Activated T-helper 2 cell treated with anti-CD3 and anti-CD28 coated beads, Interferon-gamma antibody, Interleukin-2, Interleukin-4, amounts not matched to agents 10 μg/mL and 5 μg/mL and 100 μg/mL, durations not matched to agents 14 hours and 24 hours and 36 hours (primary cell): ENCODE measurements at regions not wholly inside any gene's neighbourhood (a gene's known extent, or its start where the extent isn't known, plus 50 kb on each side); places are given as distances from the start of the nearest gene placed in this dataset.

Experiments
- DNase-seq: peaks from one replicate; pipeline ENCODE4 v3.0.0; 2021; ENCODE audit warnings: low spot score
- H3K27ac Mint-ChIP-seq: one replicate; pipeline ENCODE4 v1.8.0; 2021; ENCODE audit warnings: mixed read lengths
- H3K27me3 Mint-ChIP-seq: one replicate; pipeline ENCODE4 v1.8.0; 2021; ENCODE audit warnings: low read depth, mixed read lengths
- H3K36me3 Mint-ChIP-seq: one replicate; pipeline ENCODE4 v1.8.0; 2021; ENCODE audit warnings: low read depth, mixed read lengths
- H3K4me1 Mint-ChIP-seq: one replicate; pipeline ENCODE4 v1.8.0; 2021; ENCODE audit warnings: low read depth, mixed read lengths
- H3K4me3 Mint-ChIP-seq: one replicate; pipeline ENCODE4 v1.8.0; 2021; ENCODE audit warnings: low read depth, mild to moderate bottlenecking, moderate library complexity, mixed read lengths
- H3K9me3 Mint-ChIP-seq: one replicate; pipeline ENCODE4 v1.8.0; 2021; ENCODE audit warnings: mixed read lengths
- intact Hi-C: fragments of 100-400 bp; cut with micrococcal nuclease; formaldehyde crosslinking; loops from one replicate; pipeline ENCODE4 v1.15.1; 2023

DNA sequence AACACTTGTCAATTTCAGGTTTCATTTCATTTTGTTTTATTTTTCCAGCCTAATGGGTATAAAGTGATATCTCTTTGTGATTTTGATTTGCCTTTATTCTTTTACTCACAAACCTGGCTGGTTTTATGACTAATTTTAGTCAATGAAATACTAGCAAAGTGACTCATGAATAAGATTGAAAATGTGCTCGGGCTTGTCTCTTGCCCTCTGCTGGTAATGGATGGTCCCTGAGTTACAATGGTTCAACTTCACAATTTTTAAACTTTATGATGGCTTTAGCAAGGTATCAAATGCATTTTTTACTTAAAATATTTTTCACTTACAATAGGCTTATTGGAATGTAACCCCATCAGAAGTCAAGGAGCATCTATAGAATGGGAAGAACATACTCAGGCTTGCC, 431.4 kb upstream of the CCNG1 start:
- no peak for DNase-seq
- H3K36me3 Mint-ChIP-seq, result no peaks in the 10 kb centered on the region
- intact Hi-C loops, result no loop called here
- peaks cover 3% of the 10 kb centered on the region for H3K9me3 Mint-ChIP-seq
- H3K27me3 Mint-ChIP-seq, result no peaks in the 10 kb centered on the region
- no peaks in the 10 kb centered on the region for H3K4me1 Mint-ChIP-seq
- H3K27ac Mint-ChIP-seq, result no peak overlapping the region
- H3K4me3 Mint-ChIP-seq, result no peak overlapping the region

DNA sequence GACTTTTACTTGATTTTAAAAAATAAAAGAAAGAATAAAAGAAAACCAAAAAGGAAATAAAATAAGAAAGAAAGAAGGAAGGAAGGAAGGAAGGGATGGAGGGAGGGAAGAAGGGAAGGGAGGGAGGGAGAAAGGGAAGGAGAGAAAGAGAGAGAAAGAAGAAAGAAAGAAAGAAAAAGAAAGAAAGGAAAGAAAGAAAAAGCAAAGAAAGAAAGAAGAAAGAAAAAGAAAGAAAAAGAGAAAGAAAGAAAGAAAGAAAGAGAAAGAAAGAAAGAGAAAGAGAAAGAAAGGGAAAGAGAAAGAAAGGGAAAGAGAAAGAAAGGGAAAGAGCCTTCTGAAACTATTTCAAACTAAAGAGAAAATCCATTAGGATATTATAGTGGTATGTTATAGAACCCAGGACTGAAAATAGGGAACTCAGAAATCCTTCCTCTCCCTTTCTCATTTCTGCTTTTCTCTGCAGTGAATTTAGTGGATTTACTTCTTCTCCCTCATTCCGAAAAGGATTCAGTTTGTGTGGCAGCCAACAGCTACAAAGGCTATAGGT, 414.7 kb upstream of the CCNG1 start:
- no peaks in the 10 kb centered on the region for H3K4me1 Mint-ChIP-seq
- H3K36me3 Mint-ChIP-seq, result no peaks in the 10 kb centered on the region
- intact Hi-C loops, result no loop called here
- no peak overlapping the region for H3K27ac Mint-ChIP-seq
- no peaks in the 10 kb centered on the region for H3K27me3 Mint-ChIP-seq
- peaks cover 14% of the 10 kb centered on the region for H3K9me3 Mint-ChIP-seq
- H3K4me3 Mint-ChIP-seq, result no peak overlapping the region
- DNase-seq, result no peak

DNA sequence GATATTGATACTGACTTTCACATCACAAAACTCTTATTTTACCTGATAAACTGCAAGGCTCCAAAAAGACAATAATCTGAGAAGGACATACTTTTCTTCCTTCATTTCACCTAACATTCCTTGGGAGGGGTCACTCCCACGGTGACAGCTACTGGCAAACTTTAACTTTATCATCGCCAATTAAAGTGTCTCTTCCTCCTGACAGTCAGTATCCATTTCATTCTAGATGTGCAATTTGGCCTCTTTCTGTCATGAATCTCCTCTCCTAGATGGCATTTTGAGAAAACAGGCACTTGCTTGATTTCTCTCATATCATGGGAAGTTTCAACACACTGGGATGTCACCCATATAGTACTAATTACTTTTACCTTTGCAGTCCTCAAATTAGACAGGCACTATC, 413.5 kb upstream of the CCNG1 start:
- H3K36me3 Mint-ChIP-seq, result no peaks in the 10 kb centered on the region
- intact Hi-C loops, result no loop called here
- no peak overlapping the region for H3K4me3 Mint-ChIP-seq
- no peak overlapping the region for H3K27ac Mint-ChIP-seq
- peaks cover 11% of the 10 kb centered on the region for H3K9me3 Mint-ChIP-seq
- H3K27me3 Mint-ChIP-seq, result no peaks in the 10 kb centered on the region
- no peak for DNase-seq
- no peaks in the 10 kb centered on the region for H3K4me1 Mint-ChIP-seq

DNA sequence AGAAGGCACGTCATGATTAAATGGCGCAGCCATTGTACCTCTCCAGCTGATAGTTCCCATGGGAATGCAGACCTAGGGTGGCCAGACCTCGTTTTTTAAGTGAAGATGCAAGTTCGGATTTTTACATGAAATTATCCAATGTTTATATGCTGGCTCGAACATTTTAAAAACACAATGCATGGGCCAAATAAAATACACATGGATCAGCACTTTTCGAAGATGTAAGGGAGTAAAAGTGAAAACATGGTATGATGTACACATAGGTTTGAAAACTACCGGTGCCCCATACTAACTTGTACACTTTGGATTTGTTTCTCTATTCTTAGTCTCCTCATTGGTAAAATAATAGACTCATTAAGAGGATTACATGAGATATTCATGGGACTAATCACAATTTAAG, 412.5 kb upstream of the CCNG1 start:
- Mint-ChIP-seq H3K9me3 (peaks cover 11% of the 10 kb centered on the region), H3K4me1 (no peaks in the 10 kb centered on the region), H3K27ac (no peak overlapping the region), H3K27me3 (no peaks in the 10 kb centered on the region), H3K36me3 (no peaks in the 10 kb centered on the region), H3K4me3 (no peak overlapping the region)
- no peak for DNase-seq
- intact Hi-C loops, result no loop called here

DNA sequence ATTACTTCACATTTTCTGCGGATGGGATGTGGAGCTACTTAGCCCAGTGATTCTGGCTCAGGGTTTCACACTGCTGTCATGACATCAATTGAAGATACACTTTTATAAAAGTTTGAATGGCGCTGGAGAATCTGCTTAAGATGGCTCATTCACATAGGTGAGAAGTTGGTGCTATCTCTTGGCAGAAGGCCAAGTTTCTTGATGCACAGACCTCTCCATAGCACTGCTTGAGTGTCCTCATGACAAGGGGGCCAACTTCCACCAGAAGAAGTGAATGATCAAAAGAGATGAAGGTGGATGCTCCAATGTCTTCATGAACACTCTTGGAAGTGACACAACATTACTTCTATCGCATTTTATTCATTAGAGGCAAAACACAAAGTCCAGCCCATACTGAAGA, 403.7 kb upstream of the CCNG1 start:
- H3K27ac Mint-ChIP-seq, result no peak overlapping the region
- no peak overlapping the region for H3K4me3 Mint-ChIP-seq
- intact Hi-C loops, result no loop called here
- no peak for DNase-seq
- no peaks in the 10 kb centered on the region for H3K4me1 Mint-ChIP-seq
- H3K36me3 Mint-ChIP-seq, result no peaks in the 10 kb centered on the region
- no peaks in the 10 kb centered on the region for H3K27me3 Mint-ChIP-seq
- H3K9me3 Mint-ChIP-seq, result peaks cover 16% of the 10 kb centered on the region

DNA sequence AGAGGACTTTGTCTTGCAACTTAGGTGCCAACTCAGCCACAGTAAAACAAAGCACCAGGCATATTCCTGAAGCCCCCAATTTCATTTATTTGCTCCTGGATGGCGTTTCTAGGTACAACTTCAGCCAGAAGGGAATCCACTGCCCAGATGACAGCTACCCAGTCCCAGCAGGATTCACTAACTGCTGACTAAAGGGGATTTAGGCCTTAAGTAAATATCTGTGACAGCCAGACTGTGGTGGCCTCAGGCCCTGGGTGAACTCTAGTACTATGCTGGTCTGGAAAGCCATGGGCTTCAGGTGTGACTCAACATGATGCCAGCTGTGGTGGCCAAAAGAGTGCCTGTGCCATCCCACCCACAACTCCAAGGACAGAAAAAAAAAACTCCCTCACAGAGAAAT, 396.1 kb upstream of the CCNG1 start:
- peaks cover 28% of the 10 kb centered on the region for H3K9me3 Mint-ChIP-seq
- intact Hi-C loops, result no loop called here
- no peaks in the 10 kb centered on the region for H3K36me3 Mint-ChIP-seq
- no peak overlapping the region for H3K27ac Mint-ChIP-seq
- H3K27me3 Mint-ChIP-seq, result no peaks in the 10 kb centered on the region
- DNase-seq, result no peak
- H3K4me3 Mint-ChIP-seq, result no peak overlapping the region
- no peaks in the 10 kb centered on the region for H3K4me1 Mint-ChIP-seq

DNA sequence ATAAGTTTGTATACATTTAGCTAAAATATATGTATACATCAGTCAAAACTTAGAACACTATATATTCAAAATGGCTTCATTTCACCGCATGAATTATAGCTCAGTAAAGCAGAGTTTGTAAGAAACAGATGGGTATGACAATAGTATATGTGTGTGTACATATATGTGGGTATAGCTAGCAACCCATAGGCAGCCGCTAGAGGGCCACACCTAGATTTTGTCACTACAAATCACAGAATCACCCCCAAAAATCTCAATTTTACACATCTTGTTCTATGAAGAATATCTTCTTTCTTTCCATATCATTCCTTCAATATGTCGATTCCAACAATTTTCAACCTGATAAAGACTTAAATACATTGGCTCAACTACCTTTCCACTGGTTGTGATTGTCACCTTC, 357.8 kb upstream of the CCNG1 start:
- Mint-ChIP-seq H3K36me3 (no peaks in the 10 kb centered on the region), H3K27me3 (no peaks in the 10 kb centered on the region), H3K4me3 (no peak overlapping the region), H3K4me1 (no peaks in the 10 kb centered on the region), H3K9me3 (peaks cover 49% of the 10 kb centered on the region), H3K27ac (no peak overlapping the region)
- no peak for DNase-seq
- intact Hi-C loops, result no loop called here

DNA sequence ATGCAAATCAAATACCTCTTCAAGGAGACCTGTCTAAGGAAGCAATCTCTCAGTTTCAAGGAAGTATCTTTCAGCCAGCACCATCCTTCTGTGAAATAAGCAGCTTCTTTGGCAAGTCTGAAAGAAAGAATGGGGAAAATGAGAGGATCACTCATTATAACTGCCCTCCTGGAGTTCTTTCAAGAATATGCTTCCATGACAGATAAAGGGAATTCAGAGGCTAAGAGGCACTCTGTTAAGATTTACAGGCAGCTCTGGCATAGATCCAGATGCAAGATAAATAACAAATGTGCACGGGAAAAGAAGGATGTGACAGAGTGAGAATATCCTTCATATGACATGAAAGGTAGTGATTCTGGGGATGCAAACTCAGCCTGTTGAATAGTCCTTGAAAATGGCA, 348.2 kb upstream of the CCNG1 start:
- no peaks in the 10 kb centered on the region for H3K9me3 Mint-ChIP-seq
- no peaks in the 10 kb centered on the region for H3K27me3 Mint-ChIP-seq
- H3K27ac Mint-ChIP-seq, result no peak overlapping the region
- H3K4me3 Mint-ChIP-seq, result no peak overlapping the region
- DNase-seq, result no peak
- intact Hi-C loops, result no loop called here
- no peaks in the 10 kb centered on the region for H3K4me1 Mint-ChIP-seq
- H3K36me3 Mint-ChIP-seq, result no peaks in the 10 kb centered on the region

DNA sequence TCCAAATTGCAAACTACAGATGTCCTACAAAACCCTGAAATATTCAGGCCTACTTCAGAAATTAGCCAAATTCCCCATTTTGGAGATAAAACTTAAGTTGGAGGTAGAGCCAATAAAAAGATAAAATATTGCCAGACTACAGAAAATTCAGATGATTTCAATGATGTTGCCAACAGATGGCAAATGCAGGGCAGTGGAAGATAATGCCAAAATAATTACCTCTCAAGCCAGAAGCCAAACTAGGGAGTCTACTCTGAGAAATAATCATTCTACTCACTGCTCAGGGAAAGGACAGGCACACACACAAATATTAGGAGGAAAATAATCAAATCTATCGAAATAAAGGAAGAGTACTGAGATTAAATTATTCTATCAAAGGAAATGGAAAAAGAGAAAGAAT, 347.5 kb upstream of the CCNG1 start:
- no peaks in the 10 kb centered on the region for H3K36me3 Mint-ChIP-seq
- no peak overlapping the region for H3K4me3 Mint-ChIP-seq
- intact Hi-C loops, result no loop called here
- no peaks in the 10 kb centered on the region for H3K9me3 Mint-ChIP-seq
- DNase-seq, result no peak
- H3K4me1 Mint-ChIP-seq, result no peaks in the 10 kb centered on the region
- H3K27ac Mint-ChIP-seq, result no peak overlapping the region
- H3K27me3 Mint-ChIP-seq, result no peaks in the 10 kb centered on the region

DNA sequence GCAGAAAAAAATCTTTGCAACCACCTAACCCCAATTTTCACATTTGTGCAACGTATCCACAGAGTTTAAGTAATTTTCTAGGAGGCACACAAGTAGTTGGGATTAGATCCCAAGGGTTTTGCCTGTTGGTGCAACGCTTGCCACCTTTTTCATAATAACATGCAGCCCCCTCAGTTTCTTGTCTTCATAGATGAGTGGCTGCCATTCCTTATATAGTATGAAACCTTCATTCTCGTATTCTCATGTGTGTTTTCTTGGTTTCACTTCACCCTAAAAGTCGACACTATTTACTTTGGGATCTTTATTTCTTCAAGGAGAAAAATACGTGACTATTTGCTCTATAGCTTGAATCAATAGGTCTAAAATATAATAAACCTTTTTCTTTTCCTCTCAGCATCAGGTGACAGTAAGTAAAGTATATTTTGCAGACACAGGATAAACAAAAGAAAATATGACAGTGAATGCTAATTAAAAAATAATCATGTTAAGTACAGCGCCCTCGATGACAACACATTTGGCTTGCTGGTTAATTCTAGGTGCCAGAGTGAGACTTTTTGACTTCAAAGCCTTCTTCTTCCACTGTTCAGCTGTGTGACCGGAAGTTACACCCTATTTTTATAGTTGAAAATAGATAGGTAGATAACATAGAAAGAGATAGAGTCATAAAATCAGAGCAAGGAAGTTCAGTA, 342.8 kb upstream of the CCNG1 start:
- DNase-seq, result no peak
- no peaks in the 10 kb centered on the region for H3K4me1 Mint-ChIP-seq
- no peaks in the 10 kb centered on the region for H3K9me3 Mint-ChIP-seq
- no peaks in the 10 kb centered on the region for H3K27me3 Mint-ChIP-seq
- H3K4me3 Mint-ChIP-seq, result no peak overlapping the region
- no peak overlapping the region for H3K27ac Mint-ChIP-seq
- H3K36me3 Mint-ChIP-seq, result no peaks in the 10 kb centered on the region
- intact Hi-C loops, result no loop called here

DNA sequence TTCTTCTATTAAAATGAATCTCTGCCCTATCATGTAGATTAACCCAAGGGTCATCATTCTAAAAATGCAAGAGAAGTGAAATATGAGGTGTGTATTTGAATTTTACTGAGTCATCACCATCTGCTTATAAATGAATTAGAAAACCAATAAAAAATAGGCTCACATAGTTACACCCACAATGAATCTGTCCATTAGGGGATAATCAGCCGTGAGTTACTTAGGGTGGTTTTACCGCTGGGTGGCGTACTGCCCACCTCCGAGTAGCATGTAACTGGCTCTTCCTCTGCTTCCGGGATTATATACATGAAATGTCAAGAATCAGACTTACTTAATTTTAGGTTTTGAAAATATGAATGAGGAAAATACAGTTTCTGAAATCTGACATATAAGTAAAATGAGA, 332.9 kb upstream of the CCNG1 start:
- Mint-ChIP-seq H3K4me1 (no peaks in the 10 kb centered on the region), H3K4me3 (no peak overlapping the region), H3K36me3 (no peaks in the 10 kb centered on the region), H3K27ac (no peak overlapping the region), H3K9me3 (peaks cover 4% of the 10 kb centered on the region), H3K27me3 (no peaks in the 10 kb centered on the region)
- intact Hi-C loops, result loop anchor here (5.0 kb wide), 1 partner anchor 243 kb away; no protein-coding TSS in a partner anchor
- DNase-seq, result no peak

DNA sequence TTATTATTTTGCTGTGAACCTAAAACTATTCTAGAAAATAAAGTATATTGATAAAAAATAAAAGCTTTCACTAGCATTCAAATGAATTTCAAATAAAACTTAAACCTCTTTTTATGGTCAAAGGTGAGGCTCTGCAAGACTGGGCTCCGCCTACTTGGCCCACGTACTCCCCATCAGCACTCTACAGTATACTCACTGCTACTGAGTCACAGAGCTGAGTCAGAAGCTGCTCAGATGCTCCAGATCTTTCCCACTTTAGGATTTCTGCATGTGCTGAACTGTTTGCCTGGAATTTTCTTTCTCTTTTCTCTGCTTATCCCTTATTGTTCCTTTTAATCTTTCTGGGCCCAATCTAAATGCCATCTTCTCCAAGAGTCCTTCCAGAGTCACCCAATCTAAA, 331.9 kb upstream of the CCNG1 start:
- Mint-ChIP-seq H3K27me3 (no peaks in the 10 kb centered on the region), H3K4me1 (no peaks in the 10 kb centered on the region), H3K36me3 (no peaks in the 10 kb centered on the region), H3K4me3 (no peak overlapping the region), H3K27ac (no peak overlapping the region), H3K9me3 (peaks cover 10% of the 10 kb centered on the region)
- DNase-seq, result no peak
- intact Hi-C loops, result no loop called here

DNA sequence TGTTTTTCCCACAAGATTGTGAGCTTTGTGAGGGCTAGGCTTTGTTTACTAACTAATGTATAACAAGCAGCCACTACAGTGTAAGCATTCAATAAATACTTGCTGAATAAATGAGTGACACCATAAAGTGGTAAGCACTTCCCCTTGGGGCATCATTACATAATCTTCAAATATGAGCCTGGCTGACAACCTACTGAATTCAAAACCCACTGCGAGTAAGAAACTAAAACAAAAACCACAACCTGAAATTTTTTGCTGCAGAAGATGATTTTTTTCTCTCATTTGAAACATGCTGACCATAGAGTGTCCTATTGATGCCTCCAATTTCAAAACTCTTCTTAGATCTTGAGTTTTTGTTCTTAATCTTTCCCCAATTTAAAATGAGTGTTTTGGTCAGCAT, 331.3 kb upstream of the CCNG1 start:
- no peak for DNase-seq
- Mint-ChIP-seq H3K9me3 (peaks cover 10% of the 10 kb centered on the region), H3K27ac (no peak overlapping the region), H3K4me1 (no peaks in the 10 kb centered on the region), H3K36me3 (no peaks in the 10 kb centered on the region), H3K27me3 (no peaks in the 10 kb centered on the region), H3K4me3 (no peak overlapping the region)
- intact Hi-C loops, result no loop called here

DNA sequence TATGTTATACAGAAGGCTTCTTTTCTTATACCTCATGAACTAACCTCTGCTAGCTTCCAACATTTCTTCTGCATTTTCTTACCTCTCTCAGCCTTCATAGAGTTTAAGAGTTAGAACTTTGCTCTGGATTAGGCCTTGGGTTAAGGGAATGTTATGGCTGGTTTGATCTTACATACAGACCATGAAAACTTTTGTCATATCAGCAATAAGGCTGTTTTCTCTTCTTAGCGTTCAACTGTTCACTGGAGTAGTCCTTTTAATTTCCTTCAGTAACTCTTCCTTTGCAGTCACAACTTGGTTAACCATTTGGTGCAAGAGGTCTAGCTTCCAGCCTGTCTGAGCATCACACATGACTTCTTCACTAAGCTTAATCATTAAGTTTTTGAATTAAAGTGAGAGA, 329.0 kb upstream of the CCNG1 start:
- peaks cover 7% of the 10 kb centered on the region for H3K9me3 Mint-ChIP-seq
- intact Hi-C loops, result no loop called here
- no peak overlapping the region for H3K4me3 Mint-ChIP-seq
- H3K27ac Mint-ChIP-seq, result no peak overlapping the region
- H3K4me1 Mint-ChIP-seq, result no peaks in the 10 kb centered on the region
- no peaks in the 10 kb centered on the region for H3K36me3 Mint-ChIP-seq
- H3K27me3 Mint-ChIP-seq, result no peaks in the 10 kb centered on the region
- DNase-seq, result no peak
